ENCODE measurements at regions not wholly inside any gene's neighbourhood (a gene's known extent, or its start where the extent isn't known, plus 50 kb on each side); places are given as distances from the start of the nearest gene placed in this dataset.

DNA sequence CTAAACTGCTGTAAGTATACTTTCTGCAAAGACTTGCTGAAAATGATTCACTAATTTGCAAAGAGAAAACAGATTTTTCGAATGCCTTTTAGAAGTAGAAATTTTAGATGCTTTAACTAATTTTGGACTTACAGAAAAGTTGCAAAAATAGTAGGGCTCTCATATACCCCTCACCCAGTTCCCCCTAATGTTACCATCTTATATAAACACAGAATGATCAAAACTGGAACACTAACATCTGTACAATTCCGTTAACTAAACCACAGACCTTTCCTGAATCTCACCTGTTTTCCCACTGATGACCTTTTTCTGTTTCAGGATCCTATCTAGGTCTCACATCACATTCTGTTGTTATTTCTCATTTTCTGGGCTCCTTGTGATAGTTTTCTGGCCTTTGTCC, 454.8 kb downstream of the SHQ1 start:
- TF ChIP-seq, protein P1, sequence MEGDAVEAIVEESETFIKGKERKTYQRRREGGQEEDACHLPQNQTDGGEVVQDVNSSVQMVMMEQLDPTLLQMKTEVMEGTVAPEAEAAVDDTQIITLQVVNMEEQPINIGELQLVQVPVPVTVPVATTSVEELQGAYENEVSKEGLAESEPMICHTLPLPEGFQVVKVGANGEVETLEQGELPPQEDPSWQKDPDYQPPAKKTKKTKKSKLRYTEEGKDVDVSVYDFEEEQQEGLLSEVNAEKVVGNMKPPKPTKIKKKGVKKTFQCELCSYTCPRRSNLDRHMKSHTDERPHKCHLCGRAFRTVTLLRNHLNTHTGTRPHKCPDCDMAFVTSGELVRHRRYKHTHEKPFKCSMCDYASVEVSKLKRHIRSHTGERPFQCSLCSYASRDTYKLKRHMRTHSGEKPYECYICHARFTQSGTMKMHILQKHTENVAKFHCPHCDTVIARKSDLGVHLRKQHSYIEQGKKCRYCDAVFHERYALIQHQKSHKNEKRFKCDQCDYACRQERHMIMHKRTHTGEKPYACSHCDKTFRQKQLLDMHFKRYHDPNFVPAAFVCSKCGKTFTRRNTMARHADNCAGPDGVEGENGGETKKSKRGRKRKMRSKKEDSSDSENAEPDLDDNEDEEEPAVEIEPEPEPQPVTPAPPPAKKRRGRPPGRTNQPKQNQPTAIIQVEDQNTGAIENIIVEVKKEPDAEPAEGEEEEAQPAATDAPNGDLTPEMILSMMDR (IDR thresholded peaks at IDR 0.05): no peak
- TF ChIP-seq POLR2A (IDR thresholded peaks at IDR 0.05; ENCODE audit: low read depth): no peak
- TF ChIP-seq POLR2AphosphoS5 (IDR thresholded peaks at IDR 0.05): no peak
- TF ChIP-seq EP300 (IDR thresholded peaks at IDR 0.05): no peak

All from esophagus muscularis mucosa (tissue), 4 donors.